DND-41 (cell line): ENCODE measurements at regions not wholly inside any gene's neighbourhood (a gene's known extent, or its start where the extent isn't known, plus 50 kb on each side); places are given as distances from the start of the nearest gene placed in this dataset.

Source experiments
- ATAC-seq: fragments of 200-7000 bp; cut with Tn5 transposase; 3 replicates; pipeline ENCODE4 v1.9.1; 2021; ENCODE audit warnings: low read depth; ENCODE audit not compliant: insufficient read depth
- DNase-seq: peaks from one replicate; pipeline ENCODE4 v3.0.0-alpha.2; 2020
- H2AFZ ChIP-seq: 2 replicates; pipeline ENCODE4 v1.6.0; 2012; ENCODE audit warnings: low read depth, low read length
- H3K27ac ChIP-seq: 2 replicates; pipeline ENCODE4 v1.5.1; 2012; ENCODE audit warnings: low read length, inconsistent platforms
- H3K27me3 ChIP-seq: fragments of 200-600 bp; sonication (generic); 2 replicates; pipeline ENCODE4 v1.6.0; 2012; ENCODE audit warnings: low read length, mild to moderate bottlenecking, inconsistent platforms; ENCODE audit not compliant: insufficient read depth, poor library complexity
- H3K36me3 ChIP-seq: 2 replicates; pipeline ENCODE4 v1.5.1; 2012; ENCODE audit warnings: low read length, inconsistent platforms; ENCODE audit not compliant: insufficient read depth
- H3K4me1 ChIP-seq: 2 replicates; pipeline ENCODE4 v1.5.1; 2012; ENCODE audit warnings: mild to moderate bottlenecking, low read length; ENCODE audit not compliant: insufficient read depth
- H3K4me2 ChIP-seq: 2 replicates; pipeline ENCODE4 v1.6.0; 2012; ENCODE audit warnings: mild to moderate bottlenecking, moderate library complexity, low read length, inconsistent platforms; ENCODE audit not compliant: insufficient read depth
- H3K4me3 ChIP-seq, 2 experiments: fragments of 200-600 bp in 1 of 2; shearing (Covaris generic) in 1 of 2; 2 replicates each; pipeline ENCODE4 v1.5.1; 2012 to 2016; ENCODE audit warnings: inconsistent platforms in 2 of 2, low read length in 2 of 2, mild to moderate bottlenecking in 2 of 2, low read depth in 1 of 2, moderate library complexity in 1 of 2
- H3K79me2 ChIP-seq: 2 replicates; pipeline ENCODE4 v1.6.0; 2012; ENCODE audit warnings: low read length, inconsistent platforms; ENCODE audit not compliant: insufficient read depth
- H3K9ac ChIP-seq: 2 replicates; pipeline ENCODE4 v1.6.0; 2012; ENCODE audit warnings: low read depth, mild to moderate bottlenecking, inconsistent platforms, low read length, moderate library complexity
- H3K9me3 ChIP-seq: 2 replicates; pipeline ENCODE4 v1.5.1; 2012; ENCODE audit warnings: low read length, moderate library complexity, mild to moderate bottlenecking, inconsistent platforms; ENCODE audit not compliant: insufficient read depth, severe bottlenecking
- H4K20me1 ChIP-seq: 2 replicates; pipeline ENCODE4 v1.6.0; 2012; ENCODE audit warnings: low read length; ENCODE audit not compliant: insufficient read depth
- CTCF ChIP-seq: IDR thresholded peaks from 2 replicates; pipeline ENCODE4 v1.5.1; 2012; ENCODE audit warnings: borderline replicate concordance, low read length, moderate library complexity, mild to moderate bottlenecking; ENCODE audit not compliant: poor library complexity, severe bottlenecking; ENCODE audit errors: extremely low read depth
- EZH2 ChIP-seq: IDR thresholded peaks from 3 replicates; pipeline ENCODE4 v1.6.1; 2012; ENCODE audit warnings: borderline replicate concordance, low read depth, mild to moderate bottlenecking, moderate library complexity, low read length, inconsistent platforms; ENCODE audit not compliant: severe bottlenecking

DNA sequence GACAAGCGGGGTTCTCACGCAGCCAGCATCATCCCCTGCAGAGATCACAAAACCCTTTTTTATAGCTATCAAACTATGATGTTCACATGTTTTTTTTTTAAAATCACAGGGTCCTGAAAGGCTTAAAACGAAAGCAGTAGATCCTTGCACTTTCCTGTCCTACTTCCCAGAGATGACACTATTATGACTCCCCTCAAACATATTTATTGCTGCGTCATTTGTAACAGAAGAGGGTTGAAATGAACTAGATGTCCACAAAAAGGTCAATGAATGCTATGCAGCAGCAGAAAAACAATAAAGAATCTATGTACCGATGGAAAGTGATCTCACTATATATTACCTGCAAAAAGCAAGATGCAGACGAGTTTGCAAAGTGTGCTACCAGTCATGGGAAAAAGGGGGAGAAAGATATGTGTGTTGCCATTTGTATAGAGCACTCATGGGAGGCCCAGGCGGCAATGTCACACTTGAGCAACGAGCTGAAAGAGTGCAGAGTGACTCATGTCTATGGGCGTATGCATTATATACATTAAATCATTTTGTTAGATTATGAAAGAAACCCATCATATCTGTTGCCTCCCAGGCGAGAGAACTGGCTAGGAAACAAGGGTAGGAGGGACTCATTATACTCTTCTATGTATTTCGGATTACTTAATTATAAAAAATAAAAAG is 68.9 kb upstream of the PARP1 start:
- Histone ChIP-seq H2AFZ (no peak overlapping the region), H3K9me3 (no peaks in the 10 kb centered on the region), H3K27ac (no peak overlapping the region), H3K79me2 (no peaks in the 10 kb centered on the region), H3K36me3 (no peaks in the 10 kb centered on the region), H3K4me3 (no peak overlapping the region), H4K20me1 (no peaks in the 10 kb centered on the region; the same call in 1 of the 2 replicates), H3K27me3 (peaks cover 34% of the 10 kb centered on the region), H3K9ac (no peak overlapping the region), H3K4me1 (peaks cover 12% of the 10 kb centered on the region), H3K4me2 (no peak overlapping the region)
- TF ChIP-seq EZH2 (no peak), CTCF (no peak)
- no peak for DNase-seq
- ATAC-seq: no peak

GRCh38 chr1:226479474-226479873 is 69.1 kb upstream of the STUM start:
- H4K20me1 ChIP-seq: no peaks in the 10 kb centered on the region; the same call in 1 of the 2 replicates
- no peaks in the 10 kb centered on the region for H3K36me3 ChIP-seq
- DNase-seq (no peak), ATAC-seq (no peak)
- peaks cover 46% of the 10 kb centered on the region for H3K27me3 ChIP-seq
- peaks cover 11% of the 10 kb centered on the region for H3K4me1 ChIP-seq
- H3K4me3 ChIP-seq: no peak overlapping the region
- H3K9me3 ChIP-seq: no peaks in the 10 kb centered on the region
- TF ChIP-seq CTCF (no peak), EZH2 (no peak)
- no peaks in the 10 kb centered on the region for H3K79me2 ChIP-seq
- H3K27ac ChIP-seq: no peak overlapping the region
- no peak overlapping the region for H3K4me2 ChIP-seq
- no peak overlapping the region for H3K9ac ChIP-seq
- H2AFZ ChIP-seq: no peak overlapping the region

GRCh38 chr1:226480461-226480860 is 68.1 kb upstream of the STUM start:
- no peak for DNase-seq
- H4K20me1 ChIP-seq: no peaks in the 10 kb centered on the region; the same call in 1 of the 2 replicates
- peaks cover under 1% of the 10 kb centered on the region for H3K4me1 ChIP-seq
- H3K36me3 ChIP-seq: no peaks in the 10 kb centered on the region
- H3K9me3 ChIP-seq: no peaks in the 10 kb centered on the region
- H3K27ac ChIP-seq: no peak overlapping the region
- H3K4me2 ChIP-seq: no peak overlapping the region
- no peaks in the 10 kb centered on the region for H3K79me2 ChIP-seq
- ATAC-seq: no peak
- no peak overlapping the region for H2AFZ ChIP-seq
- H3K9ac ChIP-seq: no peak overlapping the region
- H3K4me3 ChIP-seq: no peak overlapping the region
- TF ChIP-seq CTCF: no peak
- TF ChIP-seq EZH2: no peak
- H3K27me3 ChIP-seq: peaks cover 52% of the 10 kb centered on the region
